Kidney capillary endothelial cell (primary cell): ENCODE measurements at regions not wholly inside any gene's neighbourhood (a gene's known extent, or its start where the extent isn't known, plus 50 kb on each side); places are given as distances from the start of the nearest gene placed in this dataset.
A peak's percentile ranks its signal among the peaks of the same experiment; 100 is the strongest.
"Not testable (repeated sequence)": the region's sequence is repeated elsewhere in the genome, so short reads cannot be mapped to it uniquely, and the experiment has no call there.

Source experiments
- DNase-seq: peaks from one replicate; pipeline ENCODE4 v3.0.0-alpha.2; 2018; ENCODE audit warnings: low spot score

- DNase-seq = no peak
These were observed 177.6 kb downstream of the JCAD start for GRCh38 chr10:29881811-29882210.

DNA sequence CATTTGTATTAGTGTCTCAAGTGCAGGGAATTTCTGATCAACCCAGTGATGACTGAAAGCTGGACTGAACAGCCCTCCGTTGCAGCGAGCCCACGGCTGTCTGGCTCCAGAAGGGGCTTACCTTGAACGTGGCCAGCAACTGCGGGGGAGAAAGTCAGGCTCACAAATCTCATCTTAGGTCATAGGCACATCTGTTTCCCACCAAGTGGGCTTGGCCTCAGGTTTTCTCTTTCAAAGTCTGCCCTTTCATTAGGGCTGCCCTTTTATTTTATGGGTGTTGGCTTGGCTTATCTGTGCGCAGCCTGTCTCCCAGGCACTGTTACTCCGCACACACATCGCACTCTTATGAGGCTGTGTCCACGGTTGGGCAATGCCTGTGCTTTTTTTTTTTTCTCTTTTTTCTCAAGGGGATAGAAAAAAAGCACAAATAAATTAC, 178.0 kb downstream of the JCAD start:
- DNase-seq = no peak

DNA sequence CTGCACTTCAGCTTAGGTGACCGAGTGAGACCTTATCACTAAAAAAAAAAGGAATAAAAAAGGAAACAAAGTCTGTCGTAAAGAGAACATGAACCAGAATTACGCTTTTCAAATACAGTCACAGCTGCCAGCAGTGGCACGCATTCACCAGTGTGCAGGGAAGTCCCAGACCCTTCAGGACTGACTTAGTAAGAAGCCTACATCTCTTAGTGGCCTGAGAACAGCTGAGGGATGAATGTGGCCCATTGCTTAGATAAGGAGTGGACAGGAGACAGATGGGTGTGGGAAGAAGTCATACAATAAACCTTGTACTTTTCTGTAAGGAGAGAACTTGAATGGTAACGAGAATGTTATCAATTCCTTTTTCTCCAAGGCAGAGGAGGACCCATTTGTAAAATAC, 178.5 kb downstream of the JCAD start:
- DNase-seq = no peak

DNA sequence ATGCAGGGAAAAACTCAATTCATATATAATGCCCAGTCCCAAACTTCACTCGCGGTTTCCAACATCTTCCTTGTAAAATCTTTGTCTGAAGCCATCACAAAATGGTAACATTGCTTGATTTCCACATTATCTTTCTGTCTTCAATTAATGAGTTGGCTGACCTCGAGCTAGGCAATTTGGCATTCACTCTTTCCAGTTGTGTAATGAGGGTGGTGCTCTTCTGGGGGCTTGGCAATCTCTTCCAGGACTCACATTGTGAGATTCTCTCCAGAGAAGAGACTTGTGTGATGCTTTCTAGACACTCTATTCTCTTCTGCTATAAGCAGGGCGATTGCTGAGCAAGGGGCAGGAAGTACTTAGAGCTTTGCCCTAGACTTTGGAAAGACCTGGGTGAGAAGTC, 179.5 kb downstream of the JCAD start:
- DNase-seq = no peak

- no peak for DNase-seq
These were observed 180.9 kb downstream of the JCAD start for GRCh38 chr10:29878492-29878891.

GRCh38 chr10:29877793-29878491, 181.4 kb downstream of the JCAD start:
- DNase-seq = no peak

- no peak for DNase-seq
These were observed 183.3 kb downstream of the JCAD start for GRCh38 chr10:29876008-29876555.

GRCh38 chr10:29874606-29875269, 184.6 kb downstream of the JCAD start:
- no peak for DNase-seq

- no peak for DNase-seq
These were observed 185.4 kb downstream of the JCAD start for GRCh38 chr10:29873941-29874484.

DNA sequence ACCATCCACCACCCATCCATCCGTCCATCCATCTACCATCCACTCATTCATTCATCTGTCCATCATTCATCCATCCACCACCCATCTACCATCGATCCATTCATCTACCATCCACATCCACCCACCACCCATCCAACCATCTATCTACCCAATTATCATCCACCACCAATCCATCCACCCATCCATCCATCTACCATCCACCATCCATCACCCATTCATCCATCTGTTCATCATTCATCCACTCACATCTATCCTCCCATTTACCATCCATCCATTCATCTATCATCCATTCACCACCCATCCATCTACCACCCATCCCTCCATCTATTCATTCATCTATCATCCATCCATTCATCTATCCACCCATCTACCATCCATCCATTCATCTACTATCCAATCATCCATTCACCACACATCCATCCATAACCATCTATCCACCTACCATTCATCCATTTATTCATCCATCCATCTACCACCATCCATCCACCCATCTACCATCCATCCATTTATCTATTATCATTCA, 188.8 kb downstream of the JCAD start:
- no peak for DNase-seq

DNA sequence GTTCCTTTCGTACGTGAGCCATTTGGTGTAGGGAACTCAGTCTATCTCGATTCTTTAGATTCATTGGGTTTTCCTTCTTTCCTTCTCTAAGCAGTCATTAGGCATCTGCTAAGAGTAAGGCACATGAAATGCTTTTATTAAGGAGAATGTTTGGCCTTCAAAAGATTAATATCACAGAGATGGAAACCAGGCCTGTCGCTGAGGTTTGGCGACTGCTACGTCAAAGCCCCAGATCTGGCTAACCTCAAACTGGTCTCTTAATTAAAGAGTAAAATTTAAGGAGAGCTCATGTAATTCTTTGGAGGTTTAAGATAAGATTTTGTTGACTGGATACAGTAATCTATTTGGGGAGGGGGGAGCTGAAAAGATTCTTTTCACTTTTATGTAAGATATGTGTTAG, 189.8 kb downstream of the JCAD start:
- no peak for DNase-seq

DNA sequence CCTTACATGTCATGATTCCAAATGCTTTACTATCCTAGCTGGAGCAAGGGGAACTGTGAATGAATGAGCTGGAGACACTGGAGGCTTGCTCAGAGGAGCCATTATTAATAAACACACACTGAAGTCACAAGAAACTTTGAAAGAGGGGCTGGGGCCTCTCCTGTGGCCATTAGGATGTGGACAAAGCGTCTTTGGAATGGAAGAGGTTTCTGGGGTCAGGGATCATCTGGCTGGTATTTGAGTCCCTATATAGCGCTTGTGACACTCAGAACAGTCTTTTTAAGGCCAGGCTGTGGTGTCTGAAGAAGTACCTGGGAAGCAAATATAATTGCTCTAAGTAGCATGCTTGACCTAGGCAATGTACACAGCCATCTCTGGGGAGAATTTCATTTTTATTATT, 193.0 kb downstream of the JCAD start:
- DNase-seq = no peak

- DNase-seq = no peak
These were observed 193.6 kb downstream of the JCAD start for GRCh38 chr10:29865700-29866355.

GRCh38 chr10:29862923-29863614, 196.3 kb downstream of the JCAD start:
- peak; percentile 72 for DNase-seq

DNA sequence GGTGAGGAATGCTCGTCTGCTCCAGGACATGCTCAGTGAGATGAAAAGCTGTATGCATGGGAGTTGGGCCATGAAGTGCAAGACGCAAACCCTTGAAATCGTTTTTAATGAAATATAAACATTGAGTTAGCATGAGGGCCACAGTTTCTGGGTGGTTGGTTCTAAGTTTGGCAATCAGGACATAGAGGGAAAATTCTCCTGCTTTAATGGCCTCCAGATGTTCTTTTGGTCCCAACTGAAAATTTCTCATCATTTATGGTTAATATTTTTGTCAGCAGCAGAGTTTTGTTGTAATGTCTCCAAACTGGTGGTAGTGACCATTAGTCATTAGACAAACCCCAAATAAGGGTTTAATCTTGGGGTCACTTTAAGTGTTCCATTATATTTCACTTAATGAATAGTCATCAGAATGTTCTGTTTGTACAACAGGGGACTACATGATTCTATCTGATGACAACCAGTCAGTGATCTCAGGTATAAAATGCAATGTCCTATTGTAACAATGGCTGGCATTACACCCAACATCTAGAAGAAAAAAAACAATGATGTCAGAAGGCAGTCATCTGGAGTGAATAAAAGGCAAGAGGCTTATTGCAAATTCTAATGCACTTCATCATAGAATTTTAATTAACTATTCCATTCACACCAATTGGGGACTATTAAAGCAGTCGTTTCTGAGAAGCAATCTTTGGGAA, 197.4 kb downstream of the JCAD start:
- DNase-seq = peak; percentile 26

- DNase-seq = not testable (repeated sequence)
These were observed 198.2 kb downstream of the JCAD start for GRCh38 chr10:29861231-29861630.

DNA sequence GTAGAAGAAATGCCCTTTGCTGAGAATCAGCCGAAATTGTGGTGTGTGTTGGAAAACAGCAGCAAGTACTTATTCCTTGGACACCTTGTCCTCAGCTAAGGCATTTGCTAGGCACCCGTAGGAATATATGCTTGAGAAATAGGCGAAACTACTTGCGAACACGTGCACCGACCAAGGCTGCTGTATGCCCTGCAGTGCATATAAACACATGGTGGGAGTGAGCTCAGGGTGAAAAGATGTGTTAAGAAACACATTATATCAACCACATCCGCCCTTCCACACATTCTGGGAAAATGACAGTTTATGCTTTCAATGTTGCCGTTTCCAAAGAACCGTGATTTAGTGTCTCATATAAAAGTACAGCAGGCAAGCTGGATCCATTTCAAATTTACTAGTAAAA, 199.2 kb downstream of the JCAD start:
- DNase-seq = no peak

DNA sequence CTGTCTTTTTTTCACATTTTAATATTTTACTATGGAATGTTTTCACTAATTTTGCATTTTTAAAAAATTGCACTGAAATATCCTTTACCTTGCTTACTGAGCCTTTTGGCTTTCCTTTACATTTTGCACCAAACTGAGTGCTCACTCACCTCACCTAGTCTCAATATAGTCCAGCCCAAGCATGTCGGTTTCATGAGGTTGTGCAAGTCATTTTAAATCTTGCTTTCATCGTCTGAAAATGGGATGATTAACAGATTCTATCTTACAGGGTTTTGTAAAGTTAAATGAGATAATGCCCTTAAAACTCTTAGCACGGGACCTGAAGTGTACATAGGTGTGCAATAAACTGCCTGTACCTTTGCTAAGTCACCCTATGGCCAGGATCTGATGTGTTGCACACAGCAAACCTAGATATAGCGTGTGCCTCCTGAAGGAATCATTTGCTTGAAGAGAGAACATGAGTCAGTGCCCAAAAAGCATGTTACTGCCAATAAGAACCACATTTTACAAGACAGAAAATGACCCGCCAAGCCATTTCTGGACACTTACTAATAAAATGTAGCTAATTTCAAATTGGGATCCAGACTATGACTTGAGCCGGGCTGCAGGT, 199.8 kb downstream of the JCAD start:
- DNase-seq = no peak

DNA sequence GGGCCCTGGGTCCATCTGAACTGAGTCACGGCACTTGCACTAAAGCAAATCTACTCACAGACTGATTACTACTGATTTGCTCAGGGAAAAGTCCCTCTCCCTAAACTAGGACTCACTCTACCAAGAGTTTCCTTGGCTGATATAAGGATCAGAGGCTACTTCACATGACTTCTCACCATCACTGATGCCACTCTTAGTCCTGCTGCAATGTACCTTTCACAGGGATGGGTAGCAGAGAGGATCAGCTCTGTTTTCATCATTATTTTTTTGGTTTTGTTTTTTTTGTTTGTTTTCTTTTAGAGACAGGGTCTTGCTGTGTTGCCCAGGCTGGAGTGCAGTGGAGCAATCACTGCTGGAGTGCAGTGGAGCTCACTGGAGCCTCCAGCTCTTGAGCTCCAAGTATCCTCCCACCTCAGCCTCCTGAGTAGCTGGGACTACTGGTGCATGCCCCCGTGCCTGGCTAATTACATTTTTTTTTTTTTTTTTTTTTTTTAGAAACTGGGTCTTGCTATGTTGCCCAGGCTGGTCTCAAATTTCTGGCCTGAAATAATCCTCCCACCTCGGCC, 200.6 kb downstream of the JCAD start:
- DNase-seq = no peak
